Eye (tissue), 1 donor: ENCODE measurements at regions not wholly inside any gene's neighbourhood (a gene's known extent, or its start where the extent isn't known, plus 50 kb on each side); places are given as distances from the start of the nearest gene placed in this dataset.

Experiments
- DNase-seq: peaks from one replicate; pipeline ENCODE4 v3.0.0-alpha.2; 2015

GRCh38 chr5:66306844-66307315, 162.8 kb downstream of the SREK1 start:
- DNase-seq: peak; percentile 23

DNA sequence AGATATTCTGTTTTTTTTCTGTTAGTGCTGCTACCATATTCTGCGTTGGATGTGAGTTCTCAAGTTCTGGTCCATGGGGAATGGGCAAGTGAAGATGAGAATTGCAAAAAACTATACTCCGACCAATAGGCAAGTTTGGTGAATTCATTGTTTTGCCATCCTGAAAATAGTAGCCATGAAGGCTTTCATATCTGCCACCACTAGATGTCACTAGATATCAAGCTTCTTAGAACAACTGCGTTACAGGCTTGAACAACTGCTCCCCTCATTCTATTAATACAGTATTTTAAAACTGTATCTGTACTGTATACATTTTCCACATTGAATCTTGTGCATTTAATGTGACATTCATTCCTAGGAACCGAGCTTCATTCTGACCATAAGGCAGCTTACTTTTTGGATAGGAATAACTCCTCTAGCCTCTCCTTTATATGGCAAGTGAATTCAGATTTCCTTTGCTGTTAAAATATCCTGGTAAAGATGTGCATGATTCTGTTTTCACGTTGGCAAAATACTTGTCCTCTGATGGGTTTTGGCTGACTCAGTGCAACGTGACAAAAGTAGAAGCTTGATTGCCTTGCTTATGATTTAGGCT, 163.6 kb downstream of the SREK1 start:
- peak; percentile 91 for DNase-seq

DNA sequence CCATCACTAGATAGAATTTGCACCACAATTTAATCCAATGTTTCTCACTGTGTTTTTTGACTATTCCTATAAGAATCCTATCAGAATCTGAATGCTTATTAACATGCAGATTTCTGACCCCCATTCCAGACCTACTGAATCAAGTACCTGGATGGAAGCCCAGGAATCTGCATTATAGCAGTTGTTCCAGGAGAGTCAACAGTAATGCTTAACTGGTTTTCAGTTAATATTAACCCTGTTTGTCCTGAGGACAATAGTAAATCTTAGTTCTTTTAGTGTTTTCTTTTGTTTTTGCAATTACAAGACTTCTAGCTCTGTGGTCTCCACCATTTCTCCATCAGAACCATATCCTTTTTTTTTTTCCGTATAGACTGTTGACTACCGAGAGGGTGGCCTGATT, 168.2 kb downstream of the SREK1 start:
- no peak for DNase-seq

- DNase-seq: no peak
Measured at GRCh38 chr5:66315784-66316183, 171.7 kb downstream of the SREK1 start.

GRCh38 chr5:66322786-66323528, 178.9 kb downstream of the SREK1 start:
- DNase-seq: peak; percentile 22

DNA sequence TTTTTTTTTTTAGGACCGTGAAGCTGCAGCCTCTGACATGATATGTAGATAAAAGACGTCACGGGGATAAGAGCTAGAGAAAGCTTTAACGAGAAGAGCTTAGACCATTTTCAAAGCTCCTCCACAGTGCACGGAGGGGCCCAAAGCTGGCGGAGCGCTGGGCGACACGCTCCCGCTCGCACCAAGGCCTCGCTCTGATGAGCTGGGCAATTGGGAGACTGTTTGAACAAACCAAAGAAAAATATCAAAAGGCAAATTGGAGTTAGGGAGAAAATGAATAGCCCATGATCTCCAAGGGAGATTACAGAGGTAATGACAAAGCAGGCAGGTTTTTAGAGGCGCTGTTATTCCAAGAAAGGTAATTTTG, 179.4 kb downstream of the SREK1 start:
- DNase-seq: no peak

GRCh38 chr5:66324357-66324756, 180.3 kb downstream of the SREK1 start:
- no peak for DNase-seq

DNA sequence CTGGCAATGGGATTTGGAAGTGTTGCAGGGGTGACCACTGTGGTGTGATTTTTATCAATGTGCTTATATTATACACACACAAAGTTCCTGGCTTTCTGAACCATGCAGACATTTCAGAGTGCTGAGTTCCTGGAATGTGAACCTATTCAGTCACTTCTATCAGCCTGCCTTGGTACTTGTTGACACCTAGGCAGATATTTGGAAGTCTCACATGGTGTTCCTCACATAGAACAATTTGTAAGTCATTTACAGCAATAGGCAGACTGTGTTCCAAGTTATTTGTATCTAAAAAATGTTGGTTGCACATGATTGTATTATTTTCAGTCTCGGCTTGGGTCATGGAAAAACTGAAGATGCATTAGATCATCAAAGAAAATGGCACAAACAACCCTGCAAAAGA, 182.2 kb downstream of the SREK1 start:
- no peak for DNase-seq

DNA sequence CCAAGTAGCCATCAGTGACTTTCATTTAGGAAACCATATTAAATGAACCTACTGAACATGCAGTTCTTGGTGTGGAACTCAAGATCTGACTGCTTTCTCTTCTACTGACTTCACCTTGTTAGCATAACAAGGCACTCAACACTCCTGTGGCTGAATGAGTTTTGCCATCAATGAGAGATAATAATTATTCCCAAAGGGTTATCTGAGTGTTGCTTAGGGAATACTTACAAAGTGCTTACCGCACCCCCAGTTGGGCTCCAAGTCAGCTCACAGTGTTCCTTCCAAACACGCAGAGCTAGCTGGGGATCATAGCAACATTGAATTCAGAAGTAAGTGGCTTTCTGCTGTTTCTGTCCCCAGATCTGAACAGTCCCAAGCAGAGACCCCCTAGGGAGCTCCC, 182.9 kb downstream of the SREK1 start:
- no peak for DNase-seq

DNA sequence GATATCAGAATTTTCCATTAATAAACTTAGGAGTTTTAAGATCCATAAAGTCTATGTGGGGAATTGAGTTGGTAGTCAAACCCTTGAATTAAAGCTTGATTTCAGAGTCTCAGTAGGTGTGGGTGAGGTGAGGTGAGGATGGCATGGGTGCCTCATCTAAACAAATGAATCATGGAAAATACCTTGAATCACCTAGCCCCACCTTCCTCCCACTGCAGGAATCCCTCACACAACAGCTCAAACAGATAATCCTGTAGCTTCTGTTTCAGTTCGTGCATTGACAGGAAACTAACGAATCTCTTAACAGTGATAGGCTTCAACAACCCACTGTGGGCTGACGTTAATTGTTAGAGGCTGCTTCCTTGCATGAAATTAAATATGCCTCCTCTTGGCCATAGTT, 185.0 kb downstream of the SREK1 start:
- DNase-seq: no peak

GRCh38 chr5:66333192-66333591, 189.1 kb downstream of the SREK1 start:
- DNase-seq: no peak

DNA sequence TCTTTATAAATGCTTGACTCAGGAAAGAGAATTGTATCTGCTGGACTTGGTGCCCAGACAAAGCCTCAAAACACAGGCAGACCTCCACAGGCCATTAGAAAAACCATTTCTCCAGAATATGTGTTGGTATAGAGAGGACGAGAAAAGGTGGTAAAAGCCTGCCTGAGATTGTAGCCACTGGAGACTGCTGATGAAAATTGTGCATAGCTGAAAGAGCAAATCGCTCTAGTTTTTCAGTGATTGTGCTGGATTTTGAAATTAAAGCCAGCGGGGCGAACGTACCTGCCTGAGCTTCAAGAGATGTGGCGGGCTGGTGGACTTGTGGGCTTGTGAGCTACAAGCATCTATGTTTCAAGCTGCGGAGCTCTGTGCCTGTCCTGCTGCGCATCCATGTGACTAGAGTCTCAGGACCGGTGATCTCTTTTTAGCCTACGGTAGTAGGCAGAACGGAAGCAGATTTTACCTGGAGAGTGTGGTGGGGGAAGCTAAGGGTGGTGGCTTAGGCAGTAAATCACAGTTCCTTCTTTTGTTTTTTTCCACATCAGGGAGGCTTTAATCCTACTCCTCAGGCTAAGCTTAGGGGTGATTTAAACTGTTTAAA, 193.6 kb downstream of the SREK1 start:
- no peak for DNase-seq

- DNase-seq: no peak
Measured at GRCh38 chr5:66338828-66339227, 194.7 kb downstream of the SREK1 start.

GRCh38 chr5:66339896-66340295, 195.8 kb downstream of the SREK1 start:
- DNase-seq: no peak

DNA sequence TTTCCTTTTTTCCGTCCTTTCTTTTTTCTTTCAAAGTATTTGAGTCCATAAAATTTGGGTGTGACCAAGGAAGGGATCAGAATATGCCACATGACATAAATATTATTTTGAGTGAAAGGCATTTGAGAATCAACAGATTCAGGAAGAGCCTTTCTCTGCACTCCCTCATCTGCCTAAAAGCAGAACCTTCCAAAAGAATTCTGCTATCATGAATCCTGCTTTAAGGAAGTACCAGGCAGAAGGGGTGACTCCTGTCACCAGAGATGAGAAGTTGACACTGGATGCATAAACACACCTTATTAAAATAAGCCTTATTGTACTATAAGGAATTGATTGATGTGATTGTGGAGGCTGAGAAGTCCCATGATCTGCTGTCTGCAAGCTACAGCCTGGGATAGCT, 196.7 kb downstream of the SREK1 start:
- DNase-seq: no peak

DNA sequence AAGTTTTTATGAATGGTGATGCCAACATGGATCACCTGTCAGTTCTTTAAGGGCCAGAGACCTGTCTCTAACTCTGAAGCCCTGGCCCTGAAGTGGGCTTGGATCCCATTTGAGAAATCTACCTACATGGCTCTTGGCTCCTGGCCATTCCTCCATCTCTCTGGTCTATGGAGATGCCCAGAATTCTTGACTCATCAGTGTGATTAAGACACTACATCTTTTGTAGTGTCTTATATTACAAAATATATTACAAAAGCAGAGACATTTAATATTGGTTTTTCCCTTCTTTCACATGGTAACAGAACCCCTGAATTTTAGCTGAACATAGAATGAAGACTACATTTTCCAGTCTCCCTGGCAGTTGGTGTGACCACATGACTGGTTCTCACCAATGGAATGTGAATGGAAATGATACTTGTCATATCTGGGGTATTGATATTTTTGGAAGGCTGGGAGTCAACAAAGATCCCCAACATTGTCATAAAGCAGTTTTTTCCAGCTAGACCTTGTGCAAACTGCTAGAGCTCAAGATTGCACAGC, 198.3 kb downstream of the SREK1 start:
- no peak for DNase-seq

GRCh38 chr5:66343370-66344071, 199.4 kb downstream of the SREK1 start:
- DNase-seq: no peak

DNA sequence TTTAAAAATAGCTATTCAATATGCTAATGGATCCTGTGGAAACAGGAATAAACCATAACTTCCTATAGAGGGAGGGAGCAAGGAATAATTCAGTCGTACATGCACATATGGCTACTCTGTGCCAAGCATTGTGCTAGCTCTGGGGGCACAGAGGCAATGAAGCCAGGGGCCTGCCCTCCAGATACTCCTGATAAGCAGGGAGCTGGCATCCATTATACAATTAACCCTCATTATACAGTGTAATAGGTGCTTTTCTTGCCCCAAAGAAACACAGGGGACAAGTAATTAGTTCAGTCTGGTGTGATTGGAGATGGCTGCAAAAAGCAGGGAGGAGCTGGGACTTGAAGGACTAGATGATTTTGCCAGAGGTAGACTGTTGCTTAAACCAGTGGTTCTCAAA, 200.4 kb downstream of the SREK1 start:
- DNase-seq: no peak

DNA sequence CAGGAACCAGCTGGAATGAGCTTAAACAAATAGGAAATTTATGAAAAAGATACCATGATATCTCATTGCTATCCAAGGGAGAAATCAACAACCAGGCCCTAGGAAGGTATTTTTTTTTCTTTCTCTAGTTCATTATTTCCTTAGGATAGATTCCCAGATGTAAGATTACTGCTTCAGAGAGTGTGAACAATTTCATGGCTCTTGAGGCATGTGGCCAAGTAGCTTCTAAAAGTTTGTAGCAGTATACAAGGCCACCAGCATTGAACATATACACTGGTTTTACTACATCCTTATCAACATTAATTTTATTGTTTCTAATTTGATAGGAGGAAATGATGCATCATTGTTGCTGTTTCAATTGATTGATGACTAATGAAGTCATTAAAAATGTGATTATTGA, 201.2 kb downstream of the SREK1 start:
- DNase-seq: no peak

- no peak for DNase-seq
Measured at GRCh38 chr5:66346869-66347268, 202.8 kb downstream of the SREK1 start.

GRCh38 chr5:66348387-66349125, 204.5 kb downstream of the SREK1 start:
- DNase-seq: no peak

DNA sequence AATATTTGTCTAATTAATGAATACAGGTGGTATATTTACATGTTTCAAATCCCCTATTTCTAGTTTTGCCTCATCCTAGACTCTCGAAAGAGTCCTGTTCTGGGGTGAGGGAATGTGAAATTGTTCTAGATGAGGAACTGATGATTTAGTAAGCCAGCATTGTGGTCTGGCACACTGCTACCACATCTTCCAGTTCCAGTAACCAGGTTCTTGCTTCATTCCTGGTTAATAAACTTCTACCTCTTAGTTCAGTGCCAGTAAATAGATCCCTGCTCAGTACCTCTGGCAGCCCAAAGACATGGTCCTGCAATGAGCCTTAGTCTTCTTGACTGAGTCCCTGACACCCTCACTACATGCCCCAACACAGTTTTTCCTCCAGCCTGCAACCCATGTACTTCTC, 207.7 kb downstream of the SREK1 start:
- DNase-seq: no peak

DNA sequence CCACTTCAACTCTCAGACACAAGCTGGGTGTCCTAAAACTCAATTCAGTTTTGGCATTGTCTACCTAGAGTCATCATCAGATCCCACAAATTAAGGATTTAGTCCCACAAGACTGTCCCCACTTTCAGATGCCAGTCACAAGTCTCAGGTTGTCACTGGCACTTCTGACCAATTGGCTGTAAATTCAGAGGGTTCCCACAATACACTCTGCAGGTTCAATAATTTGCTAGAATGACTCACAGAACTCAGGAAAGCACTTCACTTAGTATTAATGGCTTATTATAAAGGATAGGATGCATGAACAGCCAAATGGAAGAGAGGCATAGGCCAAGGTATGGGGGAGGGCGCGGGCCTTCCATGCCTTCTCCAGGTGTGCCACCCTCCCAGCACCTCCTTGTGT, 209.1 kb downstream of the SREK1 start:
- DNase-seq: no peak
